Parathyroid adenoma (tissue), 2 donors: ENCODE measurements at regions not wholly inside any gene's neighbourhood (a gene's known extent, or its start where the extent isn't known, plus 50 kb on each side); places are given as distances from the start of the nearest gene placed in this dataset.

Source experiments
- H2AFZ ChIP-seq: fragments of 300-600 bp; sonication (generic); one replicate; pipeline ENCODE4 v1.7.0; 2017; ENCODE audit warnings: antibody characterized with exemption, mild to moderate bottlenecking
- H3K27ac ChIP-seq: fragments of 300-600 bp; sonication (generic); one replicate; pipeline ENCODE4 v1.7.0; 2017
- H3K27me3 ChIP-seq: fragments of 300-600 bp; sonication (generic); one replicate; pipeline ENCODE4 v1.7.0; 2017; ENCODE audit warnings: low read length; ENCODE audit not compliant: control insufficient read depth, insufficient read depth
- H3K36me3 ChIP-seq: fragments of 300-600 bp; sonication (generic); one replicate; pipeline ENCODE4 v1.7.0; 2017; ENCODE audit warnings: low read length; ENCODE audit not compliant: control insufficient read depth, insufficient read depth
- H3K4me1 ChIP-seq: fragments of 300-600 bp; sonication (generic); one replicate; pipeline ENCODE4 v1.7.0; 2017; ENCODE audit warnings: control low read depth
- H3K4me2 ChIP-seq: fragments of 300-600 bp; sonication (generic); one replicate; pipeline ENCODE4 v1.7.0; 2017; ENCODE audit warnings: low read length
- H3K4me3 ChIP-seq: fragments of 300-600 bp; sonication (generic); one replicate; pipeline ENCODE4 v1.7.0; 2017; ENCODE audit warnings: low read depth, low read length
- H3K79me2 ChIP-seq: fragments of 300-600 bp; sonication (generic); one replicate; pipeline ENCODE4 v1.7.0; 2017; ENCODE audit warnings: control low read depth
- H3K9ac ChIP-seq: fragments of 300-600 bp; sonication (generic); one replicate; pipeline ENCODE4 v1.7.0; 2017; ENCODE audit warnings: mild to moderate bottlenecking
- H3K9me3 ChIP-seq: fragments of 300-600 bp; sonication (generic); one replicate; pipeline ENCODE4 v1.7.0; 2017; ENCODE audit warnings: low read length; ENCODE audit not compliant: control insufficient read depth
- CTCF ChIP-seq: fragments of 300-600 bp; sonication (generic); IDR thresholded peaks from one replicate; pipeline ENCODE4 v1.7.0; 2017; ENCODE audit warnings: antibody characterized with exemption, mild to moderate bottlenecking
- donor health status: primary hyperparathyroidism.

- no peaks in the 10 kb centered on the region for H3K4me1 ChIP-seq
Observed at GRCh38 chr4:82033862-82034261, 339.9 kb downstream of the HNRNPD start.

GRCh38 chr4:82031376-82031927 is 342.3 kb downstream of the HNRNPD start:
- no peaks in the 10 kb centered on the region for H3K79me2 ChIP-seq
- no peak overlapping the region for H3K4me2 ChIP-seq
- no peak overlapping the region for H3K9ac ChIP-seq
- no peaks in the 10 kb centered on the region for H3K4me1 ChIP-seq
- H3K36me3 ChIP-seq, result no peaks in the 10 kb centered on the region
- no peak overlapping the region for H3K27ac ChIP-seq
- H2AFZ ChIP-seq, result no peak overlapping the region
- H3K27me3 ChIP-seq, result no peaks in the 10 kb centered on the region
- H3K4me3 ChIP-seq, result no peak overlapping the region
- H3K9me3 ChIP-seq, result no peaks in the 10 kb centered on the region
- no peak for TF ChIP-seq CTCF

More at GRCh38 chr4:82033862-82034261, 339.9 kb downstream of the HNRNPD start:
- Histone ChIP-seq H3K9me3 (no peaks in the 10 kb centered on the region), H3K4me2 (no peak overlapping the region), H3K36me3 (no peaks in the 10 kb centered on the region), H3K27ac (no peak overlapping the region), H3K27me3 (no peaks in the 10 kb centered on the region), H3K79me2 (no peaks in the 10 kb centered on the region), H3K4me3 (no peak overlapping the region), H3K9ac (no peak overlapping the region), H2AFZ (no peak overlapping the region)
- TF ChIP-seq CTCF, result no peak

GRCh38 chr4:82017680-82018079 is 356.1 kb downstream of the HNRNPD start:
- H3K4me3 ChIP-seq, result no peak overlapping the region
- TF ChIP-seq CTCF, result no peak
- no peak overlapping the region for H3K27ac ChIP-seq
- H3K9ac ChIP-seq, result no peak overlapping the region
- H2AFZ ChIP-seq, result no peak overlapping the region
- no peaks in the 10 kb centered on the region for H3K4me1 ChIP-seq
- H3K9me3 ChIP-seq, result no peaks in the 10 kb centered on the region
- H3K4me2 ChIP-seq, result no peak overlapping the region
- no peaks in the 10 kb centered on the region for H3K79me2 ChIP-seq
- H3K36me3 ChIP-seq, result no peaks in the 10 kb centered on the region
- H3K27me3 ChIP-seq, result no peaks in the 10 kb centered on the region

GRCh38 chr4:82005158-82005557 is 368.6 kb downstream of the HNRNPD start:
- peaks cover 3% of the 10 kb centered on the region for H3K27me3 ChIP-seq
- H3K9ac ChIP-seq, result no peak overlapping the region
- H3K4me3 ChIP-seq, result no peak overlapping the region
- H3K4me1 ChIP-seq, result no peaks in the 10 kb centered on the region
- no peaks in the 10 kb centered on the region for H3K79me2 ChIP-seq
- TF ChIP-seq CTCF, result no peak
- H2AFZ ChIP-seq, result no peak overlapping the region
- H3K4me2 ChIP-seq, result no peak overlapping the region
- H3K9me3 ChIP-seq, result no peaks in the 10 kb centered on the region
- no peaks in the 10 kb centered on the region for H3K36me3 ChIP-seq
- H3K27ac ChIP-seq, result no peak overlapping the region

GRCh38 chr4:81997313-81997712 is 376.5 kb downstream of the HNRNPD start:
- Histone ChIP-seq H3K4me1 (no peaks in the 10 kb centered on the region), H3K27ac (no peak overlapping the region), H3K9ac (no peak overlapping the region), H3K27me3 (no peaks in the 10 kb centered on the region), H3K4me3 (no peak overlapping the region), H2AFZ (no peak overlapping the region), H3K36me3 (no peaks in the 10 kb centered on the region), H3K4me2 (no peak overlapping the region), H3K9me3 (no peaks in the 10 kb centered on the region), H3K79me2 (no peaks in the 10 kb centered on the region)
- TF ChIP-seq CTCF, result no peak
